ENCODE measurements at regions not wholly inside any gene's neighbourhood (a gene's known extent, or its start where the extent isn't known, plus 50 kb on each side); places are given as distances from the start of the nearest gene placed in this dataset.
A peak's percentile ranks its signal among the peaks of the same experiment; 100 is the strongest.

DNA sequence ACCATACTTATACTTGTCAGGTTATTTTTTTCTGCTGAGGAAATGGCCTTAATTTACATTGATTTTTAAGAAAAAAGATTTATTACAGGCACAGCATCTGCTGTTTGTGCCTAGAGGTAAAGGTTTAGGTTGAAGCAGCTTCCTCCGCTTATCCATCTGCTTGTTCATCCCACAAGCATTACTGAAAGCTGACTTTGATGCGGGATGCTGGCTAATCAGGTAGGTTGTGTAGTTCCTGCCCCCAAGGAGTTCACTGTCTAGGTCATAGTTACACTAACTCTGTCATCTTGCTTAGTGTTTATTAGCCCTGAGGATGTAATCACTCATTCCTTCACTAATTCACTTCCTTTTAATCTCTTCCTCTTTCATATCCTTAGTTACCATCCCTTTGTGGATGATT is 377.7 kb upstream of the KAZN start:
- DNase-seq: no peak

GRCh38 chr1:14222086-14222485 is 376.4 kb upstream of the KAZN start:
- no peak for DNase-seq

- DNase-seq: no peak
Measured at GRCh38 chr1:14228677-14229076, 369.8 kb upstream of the KAZN start.

- no peak for DNase-seq
Measured at GRCh38 chr1:14233510-14233909, 365.0 kb upstream of the KAZN start.

DNA sequence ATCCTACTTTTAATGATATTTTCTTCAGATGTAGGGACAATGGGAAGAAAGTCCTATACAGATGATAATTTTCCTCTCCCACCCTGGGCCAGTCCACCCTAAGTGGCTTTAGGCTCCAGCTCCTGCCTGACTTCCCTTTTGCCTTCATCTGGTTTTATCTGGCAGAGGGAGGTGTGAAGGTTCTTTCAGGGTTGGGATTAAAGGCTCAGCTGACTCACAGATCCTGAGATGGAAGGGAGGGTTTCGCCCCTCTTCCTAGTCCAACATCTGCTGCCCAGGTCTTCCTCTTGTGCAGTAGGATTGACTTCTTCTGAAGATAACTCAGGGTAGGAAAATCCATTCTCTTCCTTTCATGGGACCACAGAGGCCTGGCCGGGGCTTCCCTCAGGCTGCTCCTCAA is 362.4 kb upstream of the KAZN start:
- DNase-seq: no peak

GRCh38 chr1:14238472-14239307 is 359.8 kb upstream of the KAZN start:
- no peak for DNase-seq

DNA sequence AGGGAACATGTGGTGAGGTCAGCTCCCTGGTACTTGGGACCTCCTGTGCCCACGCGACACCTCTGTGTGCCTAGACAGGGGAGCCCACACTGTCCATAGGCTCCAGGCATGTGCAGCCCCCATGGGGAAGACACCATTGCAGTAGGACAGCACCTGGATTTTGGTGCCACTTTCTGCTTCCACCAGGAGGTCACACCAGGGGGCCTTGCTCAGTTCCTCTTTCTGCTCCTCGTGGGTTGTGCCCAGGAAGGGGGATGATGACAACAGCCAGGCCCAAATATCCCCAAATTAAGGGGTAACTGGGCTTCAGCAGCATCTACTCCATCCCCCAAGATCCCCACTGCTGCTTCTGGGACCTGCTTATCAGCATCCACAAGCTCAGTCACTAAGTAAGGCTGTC is 358.2 kb upstream of the KAZN start:
- DNase-seq: no peak

- DNase-seq: no peak
Measured at GRCh38 chr1:14242123-14242522, 356.4 kb upstream of the KAZN start.

- no peak for DNase-seq
Measured at GRCh38 chr1:14242870-14243269, 355.6 kb upstream of the KAZN start.

DNA sequence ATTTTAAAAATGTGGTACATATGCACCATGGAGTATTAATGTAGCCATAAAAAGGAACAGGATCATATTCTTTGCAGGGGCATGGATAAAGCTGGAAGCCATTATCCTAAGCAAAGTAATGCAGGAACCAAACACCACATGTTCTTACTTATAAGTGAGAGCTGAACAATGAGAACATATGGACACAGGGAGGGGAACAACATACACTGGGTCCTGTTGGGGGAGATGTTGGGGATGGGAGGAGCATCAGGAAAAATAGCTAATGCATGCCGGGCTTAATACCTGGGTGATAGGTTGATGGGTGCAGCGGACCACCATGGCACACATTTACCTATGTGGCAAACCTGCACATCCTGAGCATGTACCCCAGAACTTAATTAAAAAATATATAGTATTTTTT is 352.5 kb upstream of the KAZN start:
- DNase-seq: peak; percentile 33

- DNase-seq: no peak
Measured at GRCh38 chr1:14246471-14246870, 352.0 kb upstream of the KAZN start.

GRCh38 chr1:14247666-14248065 is 350.8 kb upstream of the KAZN start:
- DNase-seq: no peak

DNA sequence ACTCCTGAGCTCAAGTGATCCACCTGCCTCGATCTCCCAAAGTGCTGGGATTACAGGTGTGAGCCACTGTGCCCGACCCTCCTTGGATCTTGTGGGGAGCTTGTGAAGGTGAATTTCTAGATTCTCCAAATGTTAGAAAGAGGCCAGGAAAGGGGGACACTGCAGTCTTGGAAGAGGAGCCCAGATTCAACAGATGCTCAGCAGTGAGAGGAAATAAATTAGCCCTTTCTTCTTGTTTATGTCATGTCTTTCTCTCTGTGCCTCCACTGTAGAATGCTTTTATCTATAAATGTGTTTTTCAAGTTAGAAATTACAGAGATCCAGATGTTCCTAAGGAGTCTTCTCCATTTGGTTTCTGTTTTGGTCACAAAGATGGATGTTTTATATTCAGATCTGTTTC is 346.6 kb upstream of the KAZN start:
- no peak for DNase-seq

GRCh38 chr1:14253676-14254075 is 344.8 kb upstream of the KAZN start:
- no peak for DNase-seq

- DNase-seq: no peak
Measured at GRCh38 chr1:14254251-14254650, 344.2 kb upstream of the KAZN start.

DNA sequence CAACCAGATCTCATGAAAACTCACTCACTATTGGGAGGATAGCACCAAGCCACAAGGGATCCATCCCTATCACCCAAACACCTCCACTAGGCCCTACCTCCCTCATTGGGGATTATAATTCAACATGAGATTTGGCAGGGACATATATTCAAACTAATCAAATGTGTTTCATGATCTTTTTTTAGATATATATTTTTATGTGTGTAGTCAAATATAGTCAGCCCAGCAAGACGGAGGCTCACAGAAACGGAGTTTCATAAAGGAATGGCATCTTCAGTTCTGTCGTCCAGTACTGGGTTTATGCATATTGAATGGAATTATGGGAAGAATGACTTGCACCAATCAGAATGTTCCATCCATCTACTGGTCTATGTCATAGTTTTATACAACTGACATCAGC is 343.3 kb upstream of the KAZN start:
- DNase-seq: no peak

- DNase-seq: no peak
Measured at GRCh38 chr1:14255711-14256110, 342.8 kb upstream of the KAZN start.

- DNase-seq: no peak
Measured at GRCh38 chr1:14259191-14259757, 339.2 kb upstream of the KAZN start.

DNA sequence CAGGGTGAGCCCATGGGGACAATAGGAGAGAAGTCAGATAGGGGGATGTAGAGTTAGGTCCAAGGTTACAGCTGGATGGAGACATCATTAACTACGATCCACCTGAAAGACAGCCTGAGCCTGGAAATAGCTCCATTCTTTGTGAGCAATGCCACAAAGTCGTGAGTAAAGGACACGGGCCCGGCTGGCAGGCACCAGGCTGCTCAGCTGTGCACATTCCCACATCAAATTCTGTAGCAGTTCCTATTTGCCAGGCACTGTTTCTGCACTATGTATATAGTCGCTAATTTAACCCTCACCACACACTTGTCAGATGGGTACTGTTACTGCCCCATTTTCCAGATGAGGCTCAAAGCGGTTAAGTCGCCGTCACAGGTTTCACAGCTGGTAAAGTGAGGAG is 338.0 kb upstream of the KAZN start:
- DNase-seq: no peak

GRCh38 chr1:14261395-14261794 is 337.1 kb upstream of the KAZN start:
- no peak for DNase-seq

DNA sequence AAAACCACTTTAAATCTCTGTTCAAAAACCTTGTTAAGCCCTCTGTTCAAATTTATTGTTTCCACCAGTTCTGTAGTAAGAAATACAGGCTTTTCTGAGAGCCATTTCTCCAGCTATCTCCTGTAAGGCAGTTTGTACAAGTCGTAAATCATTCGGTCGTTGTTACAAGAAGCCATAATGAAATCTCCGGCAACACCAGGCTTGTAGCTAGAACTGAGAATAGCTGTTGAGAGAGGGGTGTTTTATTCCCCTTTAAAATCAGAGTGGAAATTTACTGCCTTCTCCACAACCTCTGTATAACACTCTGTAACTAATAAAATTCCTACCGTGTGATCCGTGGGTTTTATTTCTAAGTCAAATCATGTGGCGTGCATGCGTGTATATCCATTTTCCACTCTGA is 335.8 kb upstream of the KAZN start:
- no peak for DNase-seq

DNA sequence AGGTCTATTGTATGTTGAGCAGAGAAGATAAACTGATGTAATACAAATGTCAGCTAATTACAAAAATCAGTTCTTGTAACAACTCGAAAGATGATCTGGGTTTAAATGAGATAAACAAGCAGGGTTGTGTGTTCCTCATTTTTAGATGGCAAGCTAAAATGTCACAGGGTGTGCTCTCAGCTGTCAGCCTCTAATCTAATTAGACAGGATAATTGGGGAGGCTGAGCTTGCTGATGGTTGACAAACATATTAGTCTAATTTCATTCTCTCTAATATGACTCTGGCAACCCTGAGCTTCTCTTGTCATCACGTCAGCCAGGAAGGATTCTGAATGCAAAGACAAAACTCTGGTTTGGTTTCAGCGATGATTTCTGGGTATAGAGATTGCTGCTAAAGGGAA is 335.3 kb upstream of the KAZN start:
- DNase-seq: no peak

DNA sequence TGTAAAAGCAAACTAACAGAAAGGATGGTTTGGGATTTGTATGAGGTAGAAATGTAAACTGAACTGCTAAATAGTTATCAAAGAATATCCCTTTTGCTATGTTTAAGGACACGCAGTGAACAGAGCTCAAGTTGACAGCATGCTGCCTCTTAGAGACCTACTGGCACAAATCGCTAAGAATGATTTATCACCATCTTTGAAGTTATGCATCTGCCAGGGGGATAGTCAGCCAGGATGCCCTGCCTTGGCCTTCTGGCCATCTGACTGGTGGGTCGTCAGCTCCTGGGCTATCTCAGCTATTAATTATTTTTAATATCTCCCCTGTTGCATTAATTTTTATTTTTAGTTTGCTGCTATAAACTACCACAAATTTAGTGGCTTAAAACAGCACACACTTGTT is 334.8 kb upstream of the KAZN start:
- DNase-seq: peak; percentile 70

DNA sequence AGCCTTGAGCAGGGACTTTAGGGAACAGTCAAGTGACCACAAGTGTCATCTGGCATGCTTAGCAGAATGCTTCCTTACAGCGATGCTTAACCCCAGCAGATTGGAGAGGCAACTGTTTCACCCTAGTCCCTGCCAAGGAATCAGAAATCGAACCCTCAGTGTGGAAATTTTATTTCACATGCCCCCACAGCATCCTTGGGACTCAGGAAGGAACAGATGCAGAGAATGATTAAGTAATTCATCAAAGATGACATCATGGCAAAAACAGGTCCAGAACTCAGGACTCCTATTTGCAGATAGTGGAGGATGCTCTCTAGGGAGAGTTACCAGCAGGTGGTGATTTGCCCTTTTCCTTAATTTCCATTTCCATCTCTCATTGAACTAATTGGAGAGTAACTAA is 333.0 kb upstream of the KAZN start:
- DNase-seq: peak; percentile 83

GRCh38 chr1:14267991-14268390 is 330.5 kb upstream of the KAZN start:
- DNase-seq: no peak

Measured in DMS 273 treated with DMSO at 0.1 percent for 48 hours (cell line).